HEK293T (cell line): ENCODE measurements at regions not wholly inside any gene's neighbourhood (a gene's known extent, or its start where the extent isn't known, plus 50 kb on each side); places are given as distances from the start of the nearest gene placed in this dataset.

ENCODE experiments used
- ARNT ChIP-seq: fragments of 450-650 bp; IDR thresholded peaks from 2 replicates; pipeline ENCODE4 v1.6.1; 2017; ENCODE audit warnings: mild to moderate bottlenecking
- BHLHE40 ChIP-seq: fragments of 450-650 bp; IDR thresholded peaks from 2 replicates; pipeline ENCODE4 v1.6.1; 2016; ENCODE audit warnings: mild to moderate bottlenecking, moderate library complexity, borderline replicate concordance
- FOXA1 ChIP-seq: fragments of 450-650 bp; IDR thresholded peaks from 2 replicates; pipeline ENCODE4 v1.6.1; 2016; ENCODE audit warnings: mild to moderate bottlenecking
- FOXM1 ChIP-seq: fragments of 450-650 bp; IDR thresholded peaks from 2 replicates; pipeline ENCODE4 v1.6.1; 2017; ENCODE audit warnings: mild to moderate bottlenecking, borderline replicate concordance
- HDGF ChIP-seq: fragments of 450-650 bp; IDR thresholded peaks from 2 replicates; pipeline ENCODE4 v1.6.1; 2017; ENCODE audit warnings: antibody characterized with exemption, borderline replicate concordance
- SP1 ChIP-seq: fragments of 450-650 bp; IDR thresholded peaks from 2 replicates; pipeline ENCODE4 v1.6.1; 2017
- SUZ12 ChIP-seq: fragments of 450-650 bp; IDR thresholded peaks from 2 replicates; pipeline ENCODE4 v1.6.1; 2016; ENCODE audit warnings: mild to moderate bottlenecking
- TARDBP ChIP-seq: fragments of 450-650 bp; IDR thresholded peaks from 2 replicates; pipeline ENCODE4 v1.6.1; 2016

DNA sequence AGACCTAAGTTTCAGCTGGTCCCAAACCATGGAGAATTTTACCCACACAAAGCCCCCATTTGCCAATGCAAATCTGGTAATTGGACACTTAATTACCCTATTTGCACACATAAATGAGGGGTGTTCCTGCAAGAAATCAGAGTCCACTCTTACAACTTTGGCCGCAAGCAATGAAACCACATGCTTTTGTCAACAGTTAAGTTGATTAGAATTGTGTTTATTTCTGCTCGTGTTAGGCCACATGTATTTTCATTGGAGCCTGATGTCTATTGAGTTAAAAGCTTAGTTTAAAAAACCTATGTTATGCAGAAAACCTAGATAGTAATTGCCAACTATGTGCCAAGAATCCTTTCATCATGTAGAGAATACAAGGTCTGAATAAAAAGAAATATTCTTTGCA lies 153.8 kb upstream of the CMC1 start:
- TF ChIP-seq SP1 (no peak), FOXM1 (no peak), ARNT (no peak), SUZ12 (no peak), TARDBP (no peak), FOXA1 (no peak), BHLHE40 (no peak), HDGF (no peak)
